Urothelium cell line (cell line): ENCODE measurements at regions not wholly inside any gene's neighbourhood (a gene's known extent, or its start where the extent isn't known, plus 50 kb on each side); places are given as distances from the start of the nearest gene placed in this dataset.

Experiments used
- DNase-seq: peaks from one replicate; pipeline ENCODE4 v3.0.0; 2011; ENCODE audit warnings: low spot score, mixed read lengths
- FAIRE-seq: peaks from 2 replicates; lab custom pipeline; 2011; peaks lifted over from hg19 to GRCh38; lab: Jason Lieb, UNC

DNA sequence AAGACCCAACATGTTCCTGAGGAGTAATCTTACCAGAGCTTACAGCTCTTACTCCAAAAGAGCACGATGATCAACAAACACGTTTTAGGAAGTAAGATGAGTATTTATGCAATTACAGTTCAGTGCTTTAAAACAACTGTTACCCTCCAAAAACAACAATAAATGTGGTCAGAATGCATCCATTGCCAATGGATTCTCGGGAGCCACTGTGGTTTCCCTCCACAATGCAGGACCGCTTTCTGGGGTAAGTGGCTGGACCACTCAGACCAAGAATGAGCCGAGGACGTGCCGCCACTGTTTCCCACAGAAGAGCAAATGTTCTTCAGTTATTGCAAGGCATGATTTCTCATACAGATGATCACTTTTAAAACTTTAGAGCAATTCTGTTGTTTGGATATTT is 232.3 kb upstream of the MKLN1 start:
- FAIRE-seq, result no peak
- DNase-seq, result no peak

DNA sequence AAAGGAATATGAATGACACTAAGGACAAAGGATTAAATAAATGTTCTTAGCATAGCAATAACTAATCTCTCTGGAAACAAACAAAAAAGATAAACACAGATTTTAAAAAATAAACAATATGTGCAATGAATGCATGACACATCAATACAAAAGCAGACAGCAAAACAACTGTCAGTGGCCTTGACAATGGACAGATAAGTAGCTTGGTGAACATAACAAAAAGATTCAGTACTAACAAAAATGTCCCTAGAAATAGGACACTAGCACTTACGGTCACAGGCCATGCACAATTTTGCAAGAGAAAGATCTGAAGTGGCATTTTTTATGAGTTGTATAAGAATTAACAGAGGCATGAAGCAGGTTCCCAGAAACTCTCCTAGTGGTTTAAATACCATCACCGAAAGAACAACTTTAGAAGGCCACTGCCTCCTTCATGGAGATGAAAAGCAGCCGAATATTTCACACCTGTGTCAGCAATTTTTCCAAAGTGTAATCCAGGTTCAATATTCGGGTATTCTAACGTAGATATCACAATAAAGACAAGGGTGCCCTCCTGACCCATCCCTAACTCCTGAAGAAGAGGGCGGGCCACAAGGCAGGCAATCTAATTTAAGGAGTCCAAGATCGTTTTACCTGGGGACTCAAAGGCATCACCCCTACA is 231.3 kb upstream of the MKLN1 start:
- DNase-seq (no peak), FAIRE-seq (no peak)

DNA sequence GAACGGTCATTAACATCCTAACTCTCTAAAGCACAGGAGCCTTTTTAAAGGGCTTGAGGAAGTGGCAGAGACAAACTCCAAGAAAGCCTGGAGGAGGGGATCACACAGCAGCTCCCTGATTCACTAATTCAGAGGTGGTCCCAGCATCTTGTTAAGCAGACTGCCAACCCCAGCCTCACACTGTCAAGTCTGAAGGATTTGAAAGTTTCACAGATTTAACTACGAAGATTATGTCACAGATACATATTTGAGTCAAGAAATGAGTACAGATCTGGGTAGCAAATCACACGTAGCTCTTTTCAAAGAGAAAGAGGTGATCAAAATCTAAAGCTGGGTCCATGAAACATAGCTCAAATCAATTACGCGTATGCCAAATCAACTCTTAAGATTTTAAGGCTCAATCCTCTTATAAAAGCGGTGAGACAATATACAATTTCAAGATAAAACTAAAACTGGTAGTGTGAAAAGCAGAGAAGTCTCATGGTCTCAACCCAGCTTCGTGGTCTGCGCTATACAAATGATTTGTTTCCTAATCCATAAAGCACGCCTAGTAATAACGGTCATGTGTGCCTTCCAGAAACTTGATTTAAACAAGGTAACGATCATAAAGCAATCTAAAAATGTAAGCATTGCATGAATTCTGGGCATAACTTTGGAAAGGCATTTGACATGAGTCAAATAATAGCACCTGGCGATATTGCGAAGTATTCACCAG is 229.9 kb upstream of the MKLN1 start:
- FAIRE-seq, result no peak

DNA sequence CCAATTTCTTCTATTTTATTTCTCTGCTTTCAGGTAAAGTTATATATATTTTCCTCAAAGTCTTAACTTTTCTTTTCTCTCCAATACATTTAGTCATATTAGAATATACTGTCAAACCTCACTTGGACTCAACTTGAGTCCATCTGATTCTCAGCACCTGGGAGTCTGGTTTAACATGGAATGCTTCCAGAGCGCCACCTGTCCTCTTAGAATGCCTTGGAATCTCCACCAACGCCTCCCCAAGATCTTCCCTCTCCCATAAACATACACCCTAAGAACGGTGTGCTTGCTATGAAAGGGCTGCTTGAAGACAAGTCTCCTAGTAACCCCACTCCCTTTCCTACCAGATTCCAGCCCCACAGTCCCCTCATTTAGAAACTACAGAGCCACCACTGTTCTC is 229.1 kb upstream of the MKLN1 start:
- DNase-seq (no peak), FAIRE-seq (no peak)

More for the DNA sequence above, 229.9 kb upstream of the MKLN1 start:
- DNase-seq, result no peak

DNA sequence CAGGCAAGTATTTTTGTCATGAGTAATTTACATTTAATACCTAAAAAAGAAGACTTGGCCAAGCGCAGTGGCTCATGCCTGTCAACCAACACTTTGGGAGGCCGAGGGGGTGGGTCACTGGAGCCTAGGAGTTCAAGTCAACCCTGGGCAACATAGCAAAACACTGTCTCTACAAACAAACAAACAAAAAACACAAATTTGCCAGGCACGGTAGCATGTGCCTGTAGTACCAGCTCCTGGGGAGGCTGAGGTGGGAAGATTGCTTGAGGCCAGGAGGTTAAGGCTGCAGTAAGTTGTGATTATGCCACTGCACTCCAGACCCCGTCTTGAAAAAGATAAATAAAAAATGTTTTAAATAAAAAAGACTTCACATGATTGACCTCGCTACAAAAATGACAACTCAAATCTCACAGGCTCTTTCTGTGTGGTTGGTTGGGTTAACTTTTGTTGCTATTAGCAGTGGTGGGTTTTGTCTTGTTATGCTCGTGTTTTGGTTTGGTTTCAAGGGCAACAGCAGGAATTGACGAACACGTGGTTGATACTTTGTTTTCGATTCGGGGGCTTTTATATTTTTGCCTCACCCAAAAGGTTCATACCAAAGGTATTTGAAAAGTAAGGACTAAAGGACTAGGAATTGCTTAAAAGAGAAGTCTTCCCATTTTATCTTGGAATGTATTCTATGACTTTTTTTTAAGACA is 227.2 kb upstream of the MKLN1 start:
- FAIRE-seq (no peak), DNase-seq (no peak)

DNA sequence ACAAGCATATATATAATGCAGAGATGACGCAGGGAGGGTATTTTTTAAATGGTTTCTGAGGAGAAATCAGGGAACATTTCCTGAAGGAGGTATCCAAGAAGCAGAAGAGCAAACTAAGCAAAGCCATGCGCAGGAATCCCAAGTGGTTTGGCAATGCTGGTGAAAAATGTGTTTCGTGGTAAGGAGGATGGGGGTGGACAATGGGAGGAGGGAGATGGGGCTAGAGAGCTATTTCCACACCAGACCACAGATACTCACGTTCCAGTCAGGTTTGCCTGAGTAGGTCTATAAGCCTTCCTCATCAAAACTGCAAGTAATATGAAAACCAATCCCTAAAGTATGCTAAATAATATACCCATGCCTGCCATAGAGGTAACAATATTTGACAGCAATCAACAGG is 223.7 kb upstream of the MKLN1 start:
- FAIRE-seq, result no peak
- DNase-seq, result peak; percentile 5

DNA sequence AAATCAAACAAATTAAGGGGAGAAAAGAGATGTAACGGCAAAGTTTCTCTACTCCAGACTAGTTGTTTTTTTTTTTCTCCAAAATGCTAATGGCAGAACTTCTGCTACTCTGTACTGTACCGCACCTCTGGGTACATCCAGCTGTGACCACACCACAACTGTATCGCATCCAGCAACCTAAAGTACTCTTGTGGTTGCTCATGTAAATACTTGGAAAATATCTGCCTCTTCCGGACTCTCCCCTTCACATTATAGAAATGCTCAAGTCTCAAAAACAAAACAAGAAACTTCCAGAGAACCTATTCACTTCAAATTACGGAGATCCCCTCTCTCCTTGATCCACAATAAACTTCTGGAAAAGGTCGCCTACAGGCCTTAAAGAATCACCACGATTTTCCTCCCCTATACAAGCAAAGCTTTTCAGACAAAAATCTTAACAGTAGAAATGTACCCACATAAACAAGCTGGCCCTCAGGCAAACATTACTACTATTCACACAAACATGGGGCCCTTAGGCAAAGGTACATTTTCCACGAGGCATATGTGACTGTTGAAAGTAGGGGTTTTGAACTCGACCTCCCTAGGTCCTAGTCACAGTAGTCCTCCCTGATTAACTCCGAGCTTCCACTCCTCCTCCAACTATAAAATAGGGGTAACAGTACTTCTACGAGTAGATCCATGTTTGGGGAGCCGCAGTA is 222.9 kb upstream of the MKLN1 start:
- DNase-seq, result no peak
- no peak for FAIRE-seq

DNA sequence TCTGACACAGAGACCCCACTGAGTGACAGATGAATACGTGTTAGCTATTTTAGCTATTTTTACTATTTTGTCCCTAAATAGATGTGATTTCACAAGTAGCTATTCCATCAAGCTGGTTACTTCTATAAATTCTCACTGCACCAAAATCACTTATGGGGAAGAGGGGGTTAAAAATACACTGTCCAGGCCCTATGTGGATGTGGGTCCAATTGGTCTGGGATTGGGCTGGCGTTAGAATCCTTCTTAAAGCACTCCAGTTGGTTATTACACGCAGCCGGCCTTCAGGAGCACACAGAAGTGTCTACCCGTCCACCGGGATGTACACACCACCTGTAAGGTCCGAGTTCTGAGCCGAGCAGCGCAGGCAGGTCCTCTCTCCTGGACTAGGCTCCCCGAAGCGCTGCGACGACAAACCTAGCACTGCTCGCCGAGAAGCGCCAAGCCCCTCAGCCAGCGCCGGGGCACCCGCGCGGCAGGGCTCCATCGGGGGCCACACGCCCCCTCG is 222.3 kb upstream of the MKLN1 start:
- DNase-seq (no peak), FAIRE-seq (no peak)

DNA sequence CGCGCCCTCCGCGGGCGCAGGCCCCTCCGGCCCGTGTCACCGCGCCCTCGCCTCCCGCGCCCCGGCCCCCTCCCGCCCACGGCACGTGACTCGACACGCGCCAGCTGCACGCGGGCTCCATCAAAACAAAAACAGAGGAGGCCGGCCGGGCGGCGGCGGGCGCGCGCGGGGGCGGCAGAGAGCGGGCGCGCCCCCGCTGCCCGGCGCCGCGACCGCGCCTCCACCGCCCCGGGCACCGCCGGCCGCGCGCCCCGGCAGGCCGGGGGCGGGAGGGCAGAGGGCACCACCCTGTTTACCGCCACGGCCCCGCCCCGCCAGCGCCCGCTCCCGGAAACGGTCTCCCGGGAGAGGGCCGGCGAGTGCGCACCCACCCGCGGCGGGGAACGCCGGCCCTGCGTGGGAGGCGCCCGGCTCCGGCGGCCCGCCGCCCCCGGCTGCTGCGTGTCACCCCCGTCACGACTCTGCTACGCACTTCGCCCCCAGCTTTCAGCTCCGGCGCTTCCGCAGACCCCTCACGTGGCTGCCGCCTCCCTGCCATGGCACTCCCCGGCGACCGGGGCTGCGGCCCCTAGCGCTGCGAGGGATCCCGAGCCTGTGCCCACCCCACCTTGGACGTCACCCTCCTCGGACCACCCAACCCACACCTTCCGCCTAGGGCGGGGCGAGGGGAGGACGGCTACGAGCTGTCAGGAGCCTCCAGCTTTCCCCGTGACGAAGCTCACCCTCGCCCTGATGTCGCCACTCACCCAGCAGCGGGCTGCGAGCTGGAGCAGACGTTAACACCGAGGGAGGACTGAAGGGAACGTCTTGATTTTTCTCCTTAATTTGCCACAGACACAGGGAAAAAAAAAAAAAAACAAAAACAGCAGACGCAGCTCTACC is 221.6 kb upstream of the MKLN1 start:
- peak; percentile 87 for DNase-seq
- FAIRE-seq, result no peak

DNA sequence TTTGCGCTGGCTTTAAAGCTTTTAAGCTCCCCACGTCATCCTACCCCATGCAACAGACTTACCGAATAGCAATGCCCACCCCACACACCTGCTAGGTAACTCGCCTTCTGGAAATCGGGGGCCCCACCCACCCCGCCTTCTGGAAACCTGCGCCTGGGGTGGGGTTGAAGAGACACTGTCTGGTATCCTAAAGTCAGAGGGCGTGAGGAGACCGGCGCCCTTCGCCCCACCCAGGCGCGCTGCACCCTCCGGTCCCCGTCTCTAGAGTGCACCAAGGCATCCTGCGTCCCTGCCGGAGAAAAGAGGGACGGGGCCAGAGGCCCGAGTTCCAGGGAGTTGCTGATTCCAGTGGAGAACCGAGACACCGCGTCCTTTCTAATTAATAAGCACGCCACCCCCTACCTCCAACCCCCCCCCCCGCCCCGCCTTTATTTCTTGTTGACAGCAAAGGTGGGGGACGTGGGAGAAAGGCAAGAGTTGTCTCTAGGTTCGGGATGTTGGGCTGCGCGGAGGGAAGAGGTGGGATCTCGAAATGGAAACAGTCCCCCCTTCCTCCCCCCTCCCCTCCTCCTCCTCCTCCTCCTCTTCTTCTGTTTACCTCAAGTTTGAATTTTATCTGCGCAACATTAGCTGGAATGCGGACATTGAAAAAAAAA is 220.9 kb upstream of the MKLN1 start:
- DNase-seq (peak; percentile 19), FAIRE-seq (no peak)

DNA sequence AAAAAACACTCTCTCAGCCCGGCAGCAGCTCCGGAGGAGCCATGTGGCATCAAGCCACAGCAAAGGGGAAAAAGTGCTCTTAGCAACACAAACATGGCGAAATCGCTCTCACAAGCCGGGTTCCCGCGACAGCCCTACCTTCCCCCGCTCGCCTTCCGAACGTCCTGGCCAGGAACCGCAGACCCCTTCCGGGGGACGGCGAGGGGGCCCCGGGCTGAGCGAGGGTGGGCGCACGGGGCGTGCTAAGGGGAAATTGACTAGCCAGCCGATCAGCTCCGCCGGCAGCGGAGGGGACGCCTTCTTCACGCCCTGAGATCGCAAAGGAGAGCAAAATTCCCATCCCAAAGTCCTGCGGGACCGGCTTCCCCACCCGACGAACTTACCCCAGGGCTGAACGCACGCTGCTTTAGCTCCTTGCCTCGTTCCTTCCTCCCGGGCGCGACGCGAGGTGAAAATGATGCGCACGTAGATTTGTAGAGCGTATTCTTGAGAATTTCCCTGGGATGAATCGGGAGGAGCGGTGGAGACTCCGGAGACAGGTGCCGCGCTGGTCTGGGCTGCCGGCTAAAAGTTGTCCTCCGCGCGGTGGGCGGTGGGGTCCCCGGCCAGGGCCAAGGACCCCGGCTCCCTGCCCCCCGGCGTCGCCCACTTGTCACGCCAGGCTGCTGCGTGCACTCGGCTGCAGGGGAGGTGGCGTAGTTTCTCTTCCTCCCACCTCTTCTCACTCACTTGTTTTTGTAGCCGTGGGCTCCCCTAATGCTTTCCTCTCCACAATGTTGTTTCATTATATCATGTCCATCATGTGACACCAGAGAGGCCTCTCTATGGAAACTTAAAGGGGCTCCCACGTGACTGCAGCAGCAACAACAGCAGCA is 220.1 kb upstream of the MKLN1 start:
- FAIRE-seq, result no peak
- peak; percentile 50 for DNase-seq

DNA sequence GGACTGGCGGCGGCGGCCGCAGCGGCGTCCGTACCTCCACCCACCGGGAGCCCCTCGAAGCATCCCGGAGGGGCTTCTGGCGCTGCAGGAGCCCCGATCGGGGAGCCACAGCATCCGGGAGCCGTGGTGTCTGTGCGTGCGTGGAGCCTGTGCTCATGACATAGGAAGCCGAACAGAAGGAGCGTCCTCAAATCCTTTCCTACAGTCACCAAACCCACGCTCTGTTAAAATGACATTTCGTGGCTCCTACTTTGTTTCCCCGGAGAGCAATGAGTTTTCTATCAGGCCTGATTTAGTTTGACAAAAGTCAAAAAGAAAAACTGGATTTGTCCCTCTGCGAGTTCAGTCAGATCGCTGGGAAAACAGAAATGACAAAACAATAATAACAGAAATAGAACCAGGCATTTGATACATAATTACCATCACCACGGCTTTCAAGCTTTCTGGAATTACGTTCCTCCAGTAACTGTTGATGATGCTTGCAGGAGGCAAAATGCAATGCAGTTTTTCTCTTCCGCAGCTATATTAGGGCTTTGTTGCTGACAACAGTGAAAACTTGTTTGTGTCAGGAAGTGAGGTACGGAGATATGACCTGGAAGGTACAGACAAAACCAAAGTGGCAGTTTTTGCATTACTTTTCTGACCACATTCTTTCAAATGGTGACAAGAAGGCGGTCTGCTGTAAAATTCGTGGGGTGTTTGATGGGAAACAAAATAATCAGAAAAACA is 219.3 kb upstream of the MKLN1 start:
- FAIRE-seq, result no peak
- no peak for DNase-seq

DNA sequence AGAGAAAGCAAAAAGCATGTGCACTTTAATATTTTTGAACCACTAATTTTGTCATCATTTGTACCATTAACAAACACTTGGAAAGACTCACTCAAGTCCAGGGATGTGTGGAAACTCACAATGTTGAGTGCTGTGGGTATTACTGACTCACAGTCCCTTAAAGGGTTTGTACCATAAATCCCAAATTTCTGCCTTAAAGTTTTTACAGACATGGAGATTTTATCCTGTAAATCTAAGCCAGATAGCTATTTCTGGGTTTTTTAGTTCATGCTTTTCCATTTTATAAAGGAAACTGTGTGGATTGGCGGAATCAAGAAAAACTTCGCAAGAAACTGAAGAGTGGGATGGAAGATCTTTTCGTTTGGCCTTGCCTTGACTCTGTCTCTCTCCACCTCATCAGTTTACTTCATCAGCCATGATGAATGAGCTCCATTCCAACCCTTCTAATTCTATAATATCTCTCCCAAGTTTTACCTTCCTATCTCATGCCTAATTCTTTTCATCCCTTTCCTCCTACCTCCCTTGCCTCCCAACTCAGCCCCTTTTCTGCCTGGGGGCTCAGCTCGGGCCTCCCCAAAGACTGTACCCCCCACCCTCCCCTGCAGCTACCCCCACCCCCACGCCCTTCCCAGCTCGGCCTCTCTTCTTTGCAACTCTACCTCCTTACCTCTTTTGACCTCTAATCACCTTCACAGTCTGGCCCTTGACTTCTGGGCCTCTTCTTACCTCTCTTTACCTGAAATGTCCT is 218.5 kb upstream of the MKLN1 start:
- FAIRE-seq (no peak), DNase-seq (no peak)

DNA sequence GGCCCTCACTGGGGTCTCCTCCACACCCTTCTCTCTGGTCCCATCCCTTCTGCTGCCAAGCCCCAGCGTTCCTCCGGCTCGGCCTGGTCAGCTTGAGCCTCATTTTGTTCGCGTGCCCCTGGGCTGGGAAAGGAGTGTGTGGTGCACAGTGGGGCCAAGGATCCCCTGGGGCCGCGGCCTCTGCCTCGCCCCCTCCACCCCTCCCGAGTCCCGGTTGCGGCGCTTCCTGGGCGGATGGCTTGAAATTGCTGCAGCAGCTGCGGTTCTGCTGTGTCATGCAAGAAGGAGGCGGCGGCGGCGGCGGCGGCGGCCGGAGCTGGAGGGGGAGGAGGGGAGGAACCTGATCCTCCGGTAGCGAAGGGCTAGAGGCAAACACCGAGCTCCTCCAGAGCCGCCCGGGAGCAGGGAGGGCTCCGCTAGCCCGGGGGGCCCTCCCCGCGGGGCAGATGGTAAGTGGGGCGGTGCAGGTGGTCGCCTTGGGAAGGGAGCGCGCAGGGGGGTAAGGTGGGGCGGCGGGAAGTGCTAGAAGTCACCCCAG is 217.8 kb upstream of the MKLN1 start:
- FAIRE-seq (no peak), DNase-seq (peak; percentile 54)

DNA sequence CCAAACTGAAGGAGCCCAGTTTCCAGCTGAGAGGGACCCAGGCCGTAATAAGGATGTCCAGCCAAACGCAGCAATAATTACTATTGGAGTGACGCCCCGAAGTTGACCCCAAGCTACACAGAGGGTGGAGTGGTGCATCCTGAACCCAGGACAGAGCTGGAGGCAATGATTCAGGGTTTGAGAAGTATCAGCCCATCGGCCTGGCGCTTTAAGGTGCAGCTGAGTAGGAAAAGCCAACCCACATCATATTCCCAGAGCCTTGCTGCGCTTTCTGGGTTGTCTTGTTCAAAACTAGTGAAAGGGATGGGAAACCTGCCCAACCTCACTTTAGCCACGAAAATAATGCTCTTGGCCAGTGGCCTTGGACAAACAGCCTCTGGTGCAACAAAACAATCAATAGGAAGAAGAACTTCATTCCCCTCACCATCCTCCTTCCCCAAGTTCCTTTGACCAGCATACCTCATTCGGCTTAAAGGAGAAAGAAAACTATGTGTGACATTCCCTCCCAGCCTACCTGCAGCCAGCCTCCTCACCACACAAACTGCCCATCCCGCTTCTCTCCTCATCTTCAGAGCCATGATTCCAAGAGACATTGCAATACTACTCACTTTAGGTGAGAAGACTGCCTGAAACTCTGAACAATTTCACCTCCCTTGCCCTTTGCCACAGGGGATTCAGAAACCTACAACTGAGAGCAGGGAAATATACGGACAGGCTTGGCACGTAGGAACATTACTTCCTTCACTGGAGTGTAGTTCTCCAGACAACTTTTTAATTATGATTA is 217.2 kb upstream of the MKLN1 start:
- peak; percentile 17 for DNase-seq
- no peak for FAIRE-seq

DNA sequence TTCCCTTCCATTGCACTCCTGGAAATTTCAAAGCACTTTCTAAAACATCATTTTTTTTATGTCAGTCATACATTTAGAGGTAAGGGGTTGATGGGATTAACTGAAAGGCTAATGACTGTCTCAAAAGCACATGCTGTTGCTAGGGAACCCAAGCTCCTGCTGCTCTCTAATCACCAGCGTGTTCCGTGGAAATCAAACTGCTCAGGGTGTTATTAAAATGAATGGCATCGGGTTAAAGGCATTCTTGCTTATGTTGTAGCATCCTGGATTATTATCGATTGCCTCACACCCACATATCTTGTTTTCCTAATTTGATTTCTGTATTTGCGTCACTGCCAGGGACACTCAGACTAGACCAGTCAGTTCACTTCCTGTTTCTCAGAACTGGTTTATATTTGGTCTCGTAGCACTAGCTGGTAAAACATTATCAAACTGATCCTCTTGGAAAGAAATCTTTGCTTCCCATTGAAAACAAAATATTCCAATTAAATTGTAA is 216.5 kb upstream of the MKLN1 start:
- DNase-seq (no peak), FAIRE-seq (no peak)
